ENCODE measurements at regions not wholly inside any gene's neighbourhood (a gene's known extent, or its start where the extent isn't known, plus 50 kb on each side); places are given as distances from the start of the nearest gene placed in this dataset.

- Histone ChIP-seq H3K36me3 (ENCODE audit: low read depth) (no peaks in the 10 kb centered on the region), H3K9me3 (ENCODE audit: severe bottlenecking) (no peaks in the 10 kb centered on the region), H3K27ac (ENCODE audit: poor library complexity, severe bottlenecking) (peak overlapping the region; percentile 41), H3K4me1 (ENCODE audit: insufficient read depth, poor library complexity, severe bottlenecking) (peaks cover 17% of the 10 kb centered on the region), H3K27me3 (ENCODE audit: insufficient read depth, poor library complexity, severe bottlenecking) (no peaks in the 10 kb centered on the region), H3K4me3 (ENCODE audit: severe bottlenecking) (no peak overlapping the region)
- no peak for ATAC-seq (ENCODE audit: low read depth)
- TF ChIP-seq CTCF (IDR thresholded peaks at IDR 0.05; ENCODE audit: poor library complexity, severe bottlenecking), result no peak
- no peak for DNase-seq (ENCODE audit: low spot score)
Observed at GRCh38 chr3:187987187-187987586, 166.8 kb upstream of the LPP start.

- Histone ChIP-seq H3K27ac (ENCODE audit: poor library complexity, severe bottlenecking) (no peak overlapping the region), H3K4me1 (ENCODE audit: insufficient read depth, poor library complexity, severe bottlenecking) (peaks cover 17% of the 10 kb centered on the region), H3K36me3 (ENCODE audit: low read depth) (no peaks in the 10 kb centered on the region), H3K27me3 (ENCODE audit: insufficient read depth, poor library complexity, severe bottlenecking) (no peaks in the 10 kb centered on the region), H3K9me3 (ENCODE audit: severe bottlenecking) (no peaks in the 10 kb centered on the region), H3K4me3 (ENCODE audit: severe bottlenecking) (no peak overlapping the region)
- no peak for TF ChIP-seq CTCF (IDR thresholded peaks at IDR 0.05; ENCODE audit: poor library complexity, severe bottlenecking)
- ATAC-seq (ENCODE audit: low read depth), result no peak
- DNase-seq (ENCODE audit: low spot score), result no peak
Observed at GRCh38 chr3:187987924-187988323, 166.0 kb upstream of the LPP start.

GRCh38 chr3:187989575-187990153, 164.3 kb upstream of the LPP start:
- ATAC-seq (ENCODE audit: low read depth), result no peak
- no peak for TF ChIP-seq CTCF (IDR thresholded peaks at IDR 0.05; ENCODE audit: poor library complexity, severe bottlenecking)
- no peak overlapping the region for H3K27ac ChIP-seq (ENCODE audit: poor library complexity, severe bottlenecking)
- no peaks in the 10 kb centered on the region for H3K9me3 ChIP-seq (ENCODE audit: severe bottlenecking)
- DNase-seq (ENCODE audit: low spot score), result no peak
- no peaks in the 10 kb centered on the region for H3K27me3 ChIP-seq (ENCODE audit: insufficient read depth, poor library complexity, severe bottlenecking)
- no peak overlapping the region for H3K4me3 ChIP-seq (ENCODE audit: severe bottlenecking)
- H3K4me1 ChIP-seq (ENCODE audit: insufficient read depth, poor library complexity, severe bottlenecking), result peaks cover 21% of the 10 kb centered on the region
- no peaks in the 10 kb centered on the region for H3K36me3 ChIP-seq (ENCODE audit: low read depth)

GRCh38 chr3:187992609-187993008, 161.3 kb upstream of the LPP start:
- DNase-seq (ENCODE audit: low spot score) (no peak), ATAC-seq (ENCODE audit: low read depth) (no peak)
- Histone ChIP-seq H3K27ac (ENCODE audit: poor library complexity, severe bottlenecking) (no peak overlapping the region), H3K36me3 (ENCODE audit: low read depth) (no peaks in the 10 kb centered on the region), H3K4me1 (ENCODE audit: insufficient read depth, poor library complexity, severe bottlenecking) (peaks cover 4% of the 10 kb centered on the region), H3K4me3 (ENCODE audit: severe bottlenecking) (no peak overlapping the region), H3K9me3 (ENCODE audit: severe bottlenecking) (no peaks in the 10 kb centered on the region), H3K27me3 (ENCODE audit: insufficient read depth, poor library complexity, severe bottlenecking) (no peaks in the 10 kb centered on the region)
- no peak for TF ChIP-seq CTCF (IDR thresholded peaks at IDR 0.05; ENCODE audit: poor library complexity, severe bottlenecking)

GRCh38 chr3:187994221-187995042, 159.5 kb upstream of the LPP start:
- Histone ChIP-seq H3K36me3 (ENCODE audit: low read depth) (no peaks in the 10 kb centered on the region), H3K27ac (ENCODE audit: poor library complexity, severe bottlenecking) (no peak overlapping the region), H3K4me1 (ENCODE audit: insufficient read depth, poor library complexity, severe bottlenecking) (peaks cover 4% of the 10 kb centered on the region), H3K4me3 (ENCODE audit: severe bottlenecking) (no peak overlapping the region), H3K9me3 (ENCODE audit: severe bottlenecking) (no peaks in the 10 kb centered on the region), H3K27me3 (ENCODE audit: insufficient read depth, poor library complexity, severe bottlenecking) (no peaks in the 10 kb centered on the region)
- ATAC-seq (ENCODE audit: low read depth), result no peak
- no peak for TF ChIP-seq CTCF (IDR thresholded peaks at IDR 0.05; ENCODE audit: poor library complexity, severe bottlenecking)
- DNase-seq (ENCODE audit: low spot score), result no peak

Data from RWPE2 (cell line).